Adrenal gland (tissue), 9 donors: ENCODE measurements at regions not wholly inside any gene's neighbourhood (a gene's known extent, or its start where the extent isn't known, plus 50 kb on each side); places are given as distances from the start of the nearest gene placed in this dataset.
"Not testable (repeated sequence)": the region's sequence is repeated elsewhere in the genome, so short reads cannot be mapped to it uniquely, and the experiment has no call there.

Experiments used
- DNase-seq, 7 donors: peaks; one replicate each; pipeline ENCODE4 v3.0.0-alpha.2; 2019 to 2020
- H3K27ac ChIP-seq, 5 donors: fragments of 200-600 bp; sonication (generic) in 4 of 5; 1 replicate in 3 of 5; 2 replicates in 2 of 5; pipeline versions ENCODE4 v1.5.1 to v1.8.0; 2016 to 2020; ENCODE audit warnings: mild to moderate bottlenecking in 1 of 5
- H3K27me3 ChIP-seq: fragments of 200-600 bp; 2 replicates; pipeline ENCODE4 v1.8.0; 2021
- H3K36me3 ChIP-seq, 2 donors: fragments of 200-600 bp; replicated peaks in 1 of 2; 1 replicate in 1 of 2; 2 replicates in 1 of 2; pipeline versions ENCODE4 v1.5.1 to v1.8.0; 2018 to 2022
- H3K4me1 ChIP-seq, 2 donors: fragments of 200-600 bp; replicated peaks in 1 of 2; 1 replicate in 1 of 2; 2 replicates in 1 of 2; pipeline versions ENCODE4 v1.5.1 to v1.8.0; 2018 to 2021
- H3K4me3 ChIP-seq, 4 donors: fragments of 200-600 bp; sonication (generic) in 3 of 4; one replicate each; pipeline ENCODE4 v1.5.1; 2016 to 2018
- H3K9me3 ChIP-seq, 3 donors: fragments of 200-600 bp; sonication (generic) in 1 of 3; replicated peaks in 1 of 3; 1 replicate in 2 of 3; 2 replicates in 1 of 3; pipeline versions ENCODE4 v1.5.1 to v1.8.0; 2016 to 2021
- POLR2A ChIP-seq, 2 donors: fragments of 450-650 bp; IDR thresholded peaks; one replicate each; pipeline ENCODE4 v1.6.1; 2017; ENCODE audit warnings: antibody characterized with exemption in 2 of 2, mild to moderate bottlenecking in 2 of 2, moderate library complexity in 1 of 2
- WGBS, 4 donors: extraction: QIAGEN DNeasy Blood & Tissue Kit in 2 of 4; methylation state at CpG; one replicate each; pipeline versions ENCODE4 v1.1.5 to v1.1.7; 2013 to 2017; 5-methylcytosine and 5-hydroxymethylcytosine counted together
- intact Hi-C, 2 donors: fragments of 100-400 bp; cut with DNase I; formaldehyde crosslinking; loops; one replicate each; pipeline versions ENCODE4 v1.14.1 to v1.15.0; 2022 to 2023
- TF ChIP-seq, protein P1 (sequence below), 6 experiments: fragments of 450-650 bp in 4 of 6; fragments of 200-600 bp in 2 of 6; sonication (generic) in 1 of 6; IDR thresholded peaks; 1 replicate in 5 of 6; 2 replicates in 1 of 6; pipeline versions ENCODE4 v1.5.1 to v1.8.0; 2016 to 2021; ENCODE audit warnings: antibody characterized with exemption in 6 of 6, mild to moderate bottlenecking in 2 of 6, moderate library complexity in 1 of 6
- donor health status: healthy with polysubstance abuse.
- donor health status: Bipolar disorder and iron deficiency.
- donor health status: DM: yes; HTN: yes; CAD: no.
- donor health status: DM: no; HTN: no; CAD: no.
- donor health status: DM: no; HTN: no; CAD: no.

DNA sequence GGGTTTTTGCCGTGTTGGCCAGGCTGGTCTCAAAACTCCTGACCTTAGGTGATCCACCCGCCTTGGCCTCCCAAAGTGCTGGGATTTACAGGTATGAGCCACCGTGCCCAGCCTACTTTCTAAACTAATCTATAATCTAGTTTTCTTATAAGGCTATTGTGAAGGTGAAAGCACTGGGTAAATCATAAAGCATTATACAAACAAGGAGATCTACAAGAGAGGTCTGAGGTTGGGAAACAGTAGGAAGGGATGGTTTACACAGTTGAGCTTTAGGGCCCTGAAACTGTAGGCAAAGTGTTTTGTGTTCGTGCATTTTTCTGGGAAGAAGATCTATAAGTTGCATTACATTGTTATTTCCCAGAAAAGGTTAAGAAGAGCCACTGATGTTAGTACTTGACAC is 84.9 kb upstream of the MED13 start:
- intact Hi-C loops: no loop called here
- Histone ChIP-seq H3K27ac (no peak overlapping the region), H3K27me3 (no peaks in the 10 kb centered on the region), H3K9me3 (no peaks in the 10 kb centered on the region), H3K4me3 (no peak overlapping the region), H3K36me3 (no peaks in the 10 kb centered on the region), H3K4me1 (no peaks in the 10 kb centered on the region)
- 88 to 95% (median 91%) methylated on average over 4 of the region's 4 CpGs for WGBS, 4 donors
- TF ChIP-seq, protein P1, sequence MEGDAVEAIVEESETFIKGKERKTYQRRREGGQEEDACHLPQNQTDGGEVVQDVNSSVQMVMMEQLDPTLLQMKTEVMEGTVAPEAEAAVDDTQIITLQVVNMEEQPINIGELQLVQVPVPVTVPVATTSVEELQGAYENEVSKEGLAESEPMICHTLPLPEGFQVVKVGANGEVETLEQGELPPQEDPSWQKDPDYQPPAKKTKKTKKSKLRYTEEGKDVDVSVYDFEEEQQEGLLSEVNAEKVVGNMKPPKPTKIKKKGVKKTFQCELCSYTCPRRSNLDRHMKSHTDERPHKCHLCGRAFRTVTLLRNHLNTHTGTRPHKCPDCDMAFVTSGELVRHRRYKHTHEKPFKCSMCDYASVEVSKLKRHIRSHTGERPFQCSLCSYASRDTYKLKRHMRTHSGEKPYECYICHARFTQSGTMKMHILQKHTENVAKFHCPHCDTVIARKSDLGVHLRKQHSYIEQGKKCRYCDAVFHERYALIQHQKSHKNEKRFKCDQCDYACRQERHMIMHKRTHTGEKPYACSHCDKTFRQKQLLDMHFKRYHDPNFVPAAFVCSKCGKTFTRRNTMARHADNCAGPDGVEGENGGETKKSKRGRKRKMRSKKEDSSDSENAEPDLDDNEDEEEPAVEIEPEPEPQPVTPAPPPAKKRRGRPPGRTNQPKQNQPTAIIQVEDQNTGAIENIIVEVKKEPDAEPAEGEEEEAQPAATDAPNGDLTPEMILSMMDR (IDR thresholded peaks at IDR 0.05): no peak
- no peak for TF ChIP-seq POLR2A (IDR thresholded peaks at IDR 0.05)
- DNase-seq: no peak

DNA sequence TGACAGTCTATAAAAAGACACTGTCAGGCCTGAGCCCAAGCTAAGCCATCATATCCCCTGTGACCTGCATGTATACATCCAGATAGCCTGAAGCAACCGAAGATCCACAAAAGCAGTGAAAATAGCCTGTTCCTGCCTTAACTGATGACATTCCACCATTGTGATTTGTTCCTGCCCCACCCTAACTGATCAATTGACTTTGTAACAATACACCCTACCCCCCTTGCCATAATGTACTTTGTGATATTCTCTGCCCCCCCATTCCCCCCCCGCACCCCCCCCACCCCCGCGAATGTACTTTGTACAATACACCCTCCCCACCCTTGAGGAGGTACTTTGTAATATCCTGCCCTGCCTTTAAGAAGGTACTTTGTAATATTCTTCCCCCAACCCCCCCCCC is 82.2 kb upstream of the MED13 start:
- H3K27me3 ChIP-seq: no peaks in the 10 kb centered on the region
- no peak for TF ChIP-seq POLR2A (IDR thresholded peaks at IDR 0.05)
- TF ChIP-seq, protein P1 (IDR thresholded peaks at IDR 0.05): no peak
- H3K9me3 ChIP-seq: no peaks in the 10 kb centered on the region
- no peak overlapping the region for H3K27ac ChIP-seq
- intact Hi-C loops: no loop called here
- no peak overlapping the region for H3K4me3 ChIP-seq
- WGBS, 4 donors: 56 to 75% (median 66%) methylated on average over 2 to 4 of the region's 4 CpGs
- no peaks in the 10 kb centered on the region for H3K36me3 ChIP-seq
- DNase-seq: no peak
- no peaks in the 10 kb centered on the region for H3K4me1 ChIP-seq

DNA sequence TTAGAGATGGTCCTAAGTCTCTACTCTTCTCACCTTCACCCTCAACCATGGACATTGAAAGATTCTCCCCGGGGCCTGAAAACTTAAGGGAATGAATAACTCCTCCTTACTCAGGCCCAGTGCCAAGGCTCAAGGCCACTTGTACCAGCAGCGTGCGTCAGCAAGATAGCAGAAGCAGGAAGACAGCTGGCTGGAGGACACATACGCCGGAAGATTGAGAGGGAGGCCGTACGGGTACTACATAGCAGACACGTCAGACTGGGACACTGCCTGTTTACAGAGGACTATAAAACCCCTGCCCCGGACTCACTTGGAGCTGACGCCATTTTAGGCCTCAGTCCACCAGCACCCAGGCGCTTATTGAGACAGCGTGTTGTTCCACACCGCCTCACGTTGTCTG is 75.8 kb upstream of the MED13 start:
- intact Hi-C loops: no loop called here
- TF ChIP-seq POLR2A (IDR thresholded peaks at IDR 0.05): peak in 1 of 2 donors; percentile 47
- TF ChIP-seq, protein P1 (IDR thresholded peaks at IDR 0.05): no peak
- Histone ChIP-seq H3K27ac (peak overlapping the region in 4 of 5 donors; percentile 46 to 86 (median 72)), H3K4me3 (no peak overlapping the region), H3K4me1 (no peaks in the 10 kb centered on the region), H3K9me3 (no peaks in the 10 kb centered on the region), H3K27me3 (peaks cover 8% of the 10 kb centered on the region), H3K36me3 (no peaks in the 10 kb centered on the region)
- 45 to 60% (median 56%) methylated on average over 14 of the region's 14 CpGs for WGBS, 4 donors
- DNase-seq: peak; percentile 90 to 98 (median 96)

DNA sequence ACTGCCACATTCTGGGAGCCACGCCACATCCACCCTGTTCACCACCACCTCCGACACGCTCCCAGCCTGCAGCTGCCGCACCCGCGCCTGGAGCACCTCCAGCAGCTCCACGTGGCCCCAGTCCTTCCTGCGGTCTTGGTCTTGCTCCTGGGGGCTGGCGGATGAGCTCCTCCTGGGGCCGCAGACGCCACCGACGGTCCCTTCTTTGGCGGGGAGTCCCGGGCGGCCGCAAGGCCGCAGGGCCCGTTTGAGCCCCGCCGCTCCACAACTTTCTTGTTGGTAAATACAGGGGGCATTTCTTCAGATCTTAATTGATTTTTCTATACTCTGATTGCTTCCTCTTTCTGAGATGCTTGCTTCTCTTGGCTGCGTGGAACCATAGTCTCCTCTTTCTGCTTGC is 75.3 kb upstream of the MED13 start:
- Histone ChIP-seq H3K4me3 (no peak overlapping the region), H3K27ac (peak overlapping the region in 1 of 5 donors; percentile 79), H3K9me3 (no peaks in the 10 kb centered on the region), H3K27me3 (peaks cover 8% of the 10 kb centered on the region), H3K36me3 (no peaks in the 10 kb centered on the region), H3K4me1 (no peaks in the 10 kb centered on the region)
- peak in 1 of 7 donors; percentile 17 for DNase-seq
- intact Hi-C loops: no loop called here
- WGBS, 4 donors: 92 to 95% (median 94%) methylated on average over 22 of the region's 22 CpGs
- TF ChIP-seq POLR2A (IDR thresholded peaks at IDR 0.05): no peak
- TF ChIP-seq, protein P1 (IDR thresholded peaks at IDR 0.05): no peak

DNA sequence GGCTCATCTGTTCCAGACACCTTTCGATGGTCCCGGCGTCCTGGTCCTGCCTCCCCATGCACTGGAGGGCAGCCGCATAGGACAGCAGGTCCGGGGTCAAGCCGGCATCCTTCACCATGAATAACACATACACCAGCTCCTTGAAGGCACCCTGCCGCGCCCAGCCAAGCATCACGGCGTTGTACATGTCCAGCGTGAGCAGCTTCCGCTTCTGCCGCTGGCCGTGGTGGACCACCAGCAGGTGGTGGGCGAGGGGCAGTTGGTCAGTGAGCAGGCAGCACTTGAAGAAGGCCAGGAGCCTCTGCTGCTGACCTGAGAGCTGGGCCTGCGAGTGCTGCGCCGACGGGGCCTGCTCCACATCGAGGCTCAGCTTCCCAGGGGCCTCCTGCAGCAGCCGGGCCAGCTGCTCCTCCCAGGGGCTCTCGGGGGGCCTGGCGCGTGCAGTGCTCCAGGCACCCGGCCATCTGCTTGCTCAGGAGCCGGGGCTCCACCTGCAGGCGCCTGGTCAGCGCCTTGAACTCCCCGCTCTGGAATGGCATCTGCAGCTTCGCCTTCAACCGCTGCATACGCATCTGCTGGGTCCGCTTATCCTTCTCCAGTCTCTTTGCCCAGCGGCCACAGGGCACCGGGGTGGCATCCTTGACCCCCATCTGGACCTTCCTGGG is 74.7 kb upstream of the MED13 start:
- H3K4me3 ChIP-seq, H3K27ac ChIP-seq, H3K9me3 ChIP-seq, intact Hi-C loops, H3K4me1 ChIP-seq, H3K27me3 ChIP-seq, H3K36me3 ChIP-seq: not testable (repeated sequence)
- whole genome bisulfite sequencing, 4 donors: 84 to 94% (median 90%) methylated on average over 11 to 35 of the region's 35 CpGs
- peak in 2 of 7 donors; percentile 18 to 21 for DNase-seq
